Left cardiac atrium (tissue), 4 donors: ENCODE measurements at regions not wholly inside any gene's neighbourhood (a gene's known extent, or its start where the extent isn't known, plus 50 kb on each side); places are given as distances from the start of the nearest gene placed in this dataset.

ENCODE experiments used
- ATAC-seq, 2 donors: fragments of 200-7000 bp; cut with Tn5 transposase; one replicate each; pipeline ENCODE4 v1.9.1; 2020; ENCODE audit warnings: mild to moderate bottlenecking in 2 of 2, moderate library complexity in 2 of 2
- DNase-seq: peaks from one replicate; pipeline ENCODE4 v3.0.0-alpha.2; 2020
- intact Hi-C, 2 donors: fragments of 100-400 bp; cut with DNase I; formaldehyde crosslinking; loops; one replicate each; pipeline versions ENCODE4 v1.14.1 to v1.15.1; 2022 to 2023
- donor health status: DM: no; HTN: yes; CAD: no.
- donor health status: DM: no; HTN: yes; CAD: no; lungs with severe emphysema.
- donor health status: DM: yes; HTN: yes; CAD: no.
- donor health status: Dilated cardiomyopathy.

DNA sequence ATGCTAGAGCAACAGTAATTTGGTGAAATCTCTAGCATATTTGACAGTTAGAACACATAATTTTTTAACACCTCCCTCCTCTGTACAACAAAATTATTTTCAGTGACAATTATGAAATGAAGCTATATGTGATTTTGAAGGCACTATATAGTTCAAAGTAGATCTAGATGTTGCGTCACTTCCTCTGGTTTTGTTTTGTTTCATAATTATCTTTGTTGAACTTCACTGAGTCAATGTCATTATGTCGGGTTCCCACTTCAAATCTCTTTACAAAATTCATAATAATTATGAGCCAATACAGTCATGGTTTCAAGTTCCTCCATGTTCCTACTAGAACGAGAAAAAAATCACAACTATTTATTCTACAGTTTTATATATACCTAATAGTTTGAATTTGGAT is 254.8 kb upstream of the PLXNA2 start:
- DNase-seq (no peak), ATAC-seq (no peak)
- intact Hi-C loops: no loop called here

DNA sequence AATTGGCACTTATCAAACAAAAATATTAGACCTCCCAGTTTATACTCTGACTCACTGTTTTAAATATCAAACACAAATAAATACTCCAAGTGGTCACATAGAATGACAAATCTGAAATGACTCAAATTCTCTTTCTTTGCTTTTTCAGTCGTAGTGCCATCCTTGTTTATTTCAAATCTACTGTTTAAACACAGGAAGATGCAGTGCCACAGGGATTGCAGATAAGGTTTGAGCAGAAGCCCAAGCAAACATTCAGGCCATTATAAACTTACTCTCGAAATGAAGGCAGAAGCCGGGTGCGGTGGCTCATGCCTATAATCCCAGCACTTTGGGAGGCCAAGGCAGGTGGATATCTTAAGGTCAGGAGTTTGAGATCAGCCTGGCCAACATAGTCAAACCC is 255.4 kb upstream of the PLXNA2 start:
- no peak for DNase-seq
- ATAC-seq: no peak

DNA sequence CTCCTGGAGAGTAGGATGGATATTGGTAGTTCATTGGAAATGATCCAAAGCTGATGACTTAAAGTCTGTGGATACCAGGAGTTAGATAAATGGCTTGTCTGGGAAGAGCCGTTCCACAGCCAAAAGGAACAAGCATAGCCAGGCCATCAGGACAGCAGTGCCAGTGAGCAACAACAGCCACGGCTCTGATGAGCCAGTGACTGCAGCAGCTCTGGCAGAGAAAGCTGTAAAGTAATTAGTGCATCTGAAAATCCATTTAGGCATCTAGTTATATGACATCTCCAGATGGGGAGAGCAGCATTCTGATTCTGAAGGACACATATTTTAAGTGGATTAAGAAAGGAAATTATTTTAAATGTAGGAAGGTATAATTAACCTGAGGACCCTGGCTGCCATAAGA is 256.2 kb upstream of the PLXNA2 start:
- intact Hi-C loops: no loop called here
- ATAC-seq: no peak
- no peak for DNase-seq

More for the DNA sequence above, 255.4 kb upstream of the PLXNA2 start:
- intact Hi-C loops: no loop called here

DNA sequence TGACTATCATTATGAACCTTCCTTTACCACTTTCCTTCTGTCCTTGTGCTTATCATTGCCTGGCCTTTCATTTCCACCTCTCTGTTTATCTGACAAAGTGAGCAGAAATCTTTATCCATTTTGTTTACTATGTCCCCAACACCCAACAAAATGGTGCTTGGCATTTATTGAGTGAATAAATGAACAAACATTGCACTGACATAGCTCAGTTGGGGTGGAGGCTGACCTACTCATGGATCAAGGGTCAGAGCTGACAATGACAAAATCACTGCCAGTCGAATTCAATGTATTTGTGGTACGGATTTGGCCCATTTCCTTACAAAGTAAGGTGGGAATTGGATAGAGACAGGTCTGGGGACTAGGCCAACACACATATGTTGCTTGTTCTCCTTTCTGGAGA is 257.4 kb upstream of the PLXNA2 start:
- ATAC-seq: no peak
- intact Hi-C loops: no loop called here
- DNase-seq: no peak

DNA sequence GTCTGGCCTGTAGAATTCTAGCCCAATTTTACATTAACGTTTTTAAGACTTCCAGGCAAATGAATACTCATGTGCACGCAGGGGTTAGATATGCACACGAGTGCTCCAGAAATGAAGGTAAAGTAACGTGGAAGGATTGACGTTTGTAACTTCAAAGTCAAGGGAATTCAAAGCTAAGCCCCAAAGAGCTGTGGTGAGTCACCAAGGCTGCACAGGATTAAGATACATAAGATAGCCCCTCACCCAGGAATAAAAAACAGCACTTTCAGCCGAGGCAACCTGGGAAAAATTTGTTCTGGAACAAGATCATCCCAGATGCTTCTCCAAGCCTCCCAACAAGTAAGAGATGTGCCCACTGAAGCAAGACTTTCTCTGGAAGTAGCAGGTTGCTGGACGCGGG is 259.6 kb upstream of the PLXNA2 start:
- no peak for ATAC-seq
- no peak for DNase-seq
- intact Hi-C loops: no loop called here

DNA sequence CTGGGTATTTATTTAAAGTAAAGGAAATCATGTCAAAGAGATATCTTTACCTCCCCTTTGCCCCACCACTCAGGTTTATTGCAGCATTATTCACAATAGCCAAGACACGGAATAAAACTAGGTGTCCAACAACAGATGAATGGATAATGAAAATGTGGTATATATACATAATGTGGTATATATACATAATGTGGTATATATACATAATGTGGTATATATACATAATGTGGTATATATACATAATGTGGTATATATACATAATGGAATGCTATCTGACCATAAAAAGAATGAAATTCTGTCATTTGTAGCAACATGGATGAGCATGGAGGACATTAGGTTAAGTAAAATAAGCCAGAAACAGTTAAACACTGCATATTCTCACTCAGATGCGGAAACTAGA is 262.6 kb upstream of the PLXNA2 start:
- no peak for DNase-seq
- ATAC-seq: no peak
- intact Hi-C loops: no loop called here

DNA sequence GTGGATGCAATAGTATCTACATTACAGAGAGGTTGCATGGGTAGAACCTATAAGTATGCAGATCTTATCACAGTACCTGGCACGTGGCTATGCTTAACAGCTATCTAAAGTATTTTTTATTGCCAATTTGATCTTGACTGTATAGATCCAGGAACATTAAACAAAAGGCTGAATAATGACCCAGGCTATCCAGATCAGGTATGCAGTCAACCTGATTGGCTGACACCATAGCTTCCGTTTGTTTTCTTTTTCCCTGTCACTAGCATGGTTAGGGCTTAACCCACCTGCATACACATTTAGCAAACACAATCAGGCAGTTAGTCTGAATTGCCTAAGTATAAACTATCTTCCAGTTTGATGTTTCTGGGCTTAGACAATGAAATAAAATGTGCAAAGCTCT is 264.9 kb upstream of the PLXNA2 start:
- ATAC-seq (no peak), DNase-seq (no peak)
- intact Hi-C loops: no loop called here

DNA sequence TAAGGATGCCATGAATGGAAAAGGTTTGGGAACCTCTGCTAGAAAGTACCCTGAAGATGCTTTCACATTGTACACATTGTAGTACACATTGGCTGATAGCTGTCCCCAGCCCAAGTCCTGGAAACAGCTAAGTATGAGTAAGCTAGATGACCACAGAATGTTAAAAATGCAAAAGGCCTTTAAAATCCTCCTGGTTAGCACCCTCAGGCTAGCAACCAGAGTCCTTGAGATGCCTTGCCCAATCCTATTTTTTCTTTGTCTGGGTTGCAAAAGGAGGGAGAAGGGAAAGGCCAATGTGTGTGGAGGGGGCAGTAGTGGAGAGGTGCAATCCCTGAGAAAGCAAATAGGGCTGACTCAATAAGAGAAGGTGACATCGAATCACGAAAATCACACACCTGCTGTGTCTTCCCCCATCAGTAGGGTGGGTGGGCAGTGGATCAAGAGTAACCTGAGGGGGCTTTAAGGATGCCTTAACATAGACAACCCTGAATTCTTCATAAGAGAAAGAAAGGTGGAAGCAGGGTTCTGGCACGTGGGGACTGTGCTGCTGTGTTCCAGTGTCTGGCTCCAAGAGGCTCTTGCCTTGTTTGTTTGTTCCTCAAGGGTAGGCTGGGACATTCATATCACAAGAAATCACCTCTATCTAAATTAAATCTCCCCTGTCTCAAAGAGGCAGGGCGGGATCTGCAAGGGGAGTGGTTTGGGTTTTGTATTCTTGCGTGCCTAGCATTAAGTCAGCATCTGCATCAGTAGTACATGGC is 266.2 kb upstream of the PLXNA2 start:
- intact Hi-C loops: no loop called here
- DNase-seq: no peak
- no peak for ATAC-seq

DNA sequence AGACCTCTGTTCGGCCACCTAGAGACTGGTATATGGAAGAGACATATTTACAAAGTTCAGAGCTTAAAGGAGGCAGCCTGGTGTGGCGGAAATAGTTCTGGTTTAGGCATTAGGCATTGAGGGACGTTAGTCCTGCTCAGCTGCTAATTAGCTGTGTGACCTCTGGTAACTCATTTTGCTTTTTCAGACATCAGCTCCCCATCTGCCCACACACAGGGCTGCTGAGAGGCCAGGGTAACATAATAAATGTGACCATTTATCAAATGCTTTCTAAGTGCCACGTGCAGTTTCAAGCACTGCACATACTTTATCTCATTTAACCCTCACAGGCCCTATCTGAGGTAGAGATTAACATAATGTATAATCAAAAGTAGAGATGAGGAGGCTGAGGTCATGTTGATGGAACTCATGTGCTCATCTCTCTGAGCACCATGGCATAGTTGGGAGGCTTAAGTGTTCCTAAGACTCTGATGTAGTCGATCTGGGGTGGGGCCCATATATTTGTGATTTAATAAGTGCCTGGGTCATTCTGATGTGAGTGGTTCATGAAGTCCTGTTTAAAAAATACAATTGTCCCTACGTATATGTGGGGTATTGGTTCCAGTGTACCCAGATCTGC is 267.2 kb upstream of the PLXNA2 start:
- intact Hi-C loops: no loop called here
- DNase-seq: no peak
- no peak for ATAC-seq

DNA sequence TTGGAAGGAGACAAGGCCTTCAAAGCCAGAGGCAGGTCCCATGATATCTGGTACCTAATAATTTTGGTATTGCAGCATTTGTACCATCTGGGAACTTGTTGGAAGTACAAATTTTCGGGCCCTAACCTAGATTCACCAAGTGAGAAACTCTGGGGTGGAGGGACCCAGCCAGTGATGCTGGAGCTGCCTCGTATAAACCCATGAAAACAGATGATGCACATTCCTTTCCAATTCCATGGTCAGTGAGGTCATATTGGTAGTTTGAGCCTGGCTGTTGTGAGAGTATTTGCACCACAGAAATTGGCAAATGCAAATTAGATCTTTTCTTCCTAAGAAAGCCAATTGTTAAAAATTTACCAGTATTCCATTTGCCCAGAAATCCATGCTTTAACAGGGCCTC is 269.6 kb upstream of the PLXNA2 start:
- DNase-seq (no peak), ATAC-seq (no peak)
- intact Hi-C loops: no loop called here

DNA sequence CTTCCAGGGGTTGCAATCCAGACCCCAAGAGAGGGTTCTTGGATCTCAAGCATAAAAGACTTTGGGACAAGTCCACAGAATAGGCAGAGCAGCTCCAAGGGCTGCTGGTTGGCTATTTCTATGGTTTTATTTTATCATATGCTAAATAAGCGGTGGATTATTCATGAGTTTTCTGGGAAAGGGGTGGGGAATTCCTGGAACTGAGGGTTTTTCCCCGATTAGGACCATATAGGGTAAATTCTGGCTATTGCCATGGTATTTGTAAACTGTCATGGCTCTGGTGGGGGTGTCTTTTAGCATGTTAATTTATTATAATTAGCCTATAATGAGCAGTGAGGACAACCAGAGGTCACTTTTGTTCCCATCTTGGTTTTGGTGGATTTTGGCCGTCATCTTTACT is 270.9 kb upstream of the PLXNA2 start:
- ATAC-seq (no peak), DNase-seq (no peak)
- intact Hi-C loops: no loop called here

DNA sequence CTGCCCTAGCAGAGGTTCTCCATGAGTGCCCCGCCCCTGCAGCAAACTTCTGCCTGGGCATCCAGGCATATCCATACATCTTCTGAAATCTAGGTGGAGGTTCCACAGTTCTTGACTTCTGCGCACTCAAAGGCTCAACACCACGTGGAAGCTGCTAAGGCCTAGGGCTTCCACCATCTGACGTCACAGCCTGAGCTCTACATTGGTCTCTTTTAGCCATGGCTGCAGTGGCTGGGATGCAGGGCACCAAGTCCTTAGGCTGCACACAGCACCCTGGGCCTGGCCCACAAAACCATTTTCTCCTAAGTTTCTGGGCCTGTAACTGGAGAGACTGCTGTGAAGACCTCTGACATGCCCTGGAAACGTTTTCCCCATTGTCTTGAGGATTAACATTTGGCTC is 272.6 kb upstream of the PLXNA2 start:
- intact Hi-C loops: no loop called here
- no peak for ATAC-seq
- no peak for DNase-seq

DNA sequence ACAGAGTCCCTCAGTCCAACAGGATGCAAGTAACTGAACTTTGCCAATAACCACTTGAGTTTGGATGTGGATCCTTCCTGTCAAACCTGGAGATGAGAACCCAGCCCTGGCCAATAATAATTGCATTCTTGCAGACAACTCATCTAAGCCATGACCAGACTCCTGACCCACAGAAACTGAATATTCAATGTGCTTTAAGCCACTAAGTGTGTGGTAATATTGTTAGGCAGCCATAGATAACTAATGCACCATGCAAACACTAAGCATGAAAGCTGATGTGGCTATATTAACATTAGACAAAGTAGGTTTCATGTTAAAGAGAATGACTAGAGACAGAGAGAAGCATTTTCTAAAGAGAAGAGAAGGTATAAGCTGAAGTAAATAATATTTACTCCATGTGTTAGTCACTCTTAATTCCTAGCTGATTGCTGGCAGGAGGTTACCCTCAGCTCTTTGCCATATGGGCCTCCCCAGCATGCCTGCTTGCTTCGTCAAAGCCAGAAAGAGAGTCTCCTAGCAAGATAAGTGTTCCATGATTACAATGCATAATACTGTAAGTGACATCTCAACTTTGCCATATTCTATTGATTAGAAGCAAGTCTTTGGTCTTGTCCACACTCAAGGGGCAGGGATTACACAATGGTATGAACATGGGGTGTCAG is 276.4 kb upstream of the PLXNA2 start:
- ATAC-seq (no peak), DNase-seq (no peak)
- intact Hi-C loops: no loop called here

DNA sequence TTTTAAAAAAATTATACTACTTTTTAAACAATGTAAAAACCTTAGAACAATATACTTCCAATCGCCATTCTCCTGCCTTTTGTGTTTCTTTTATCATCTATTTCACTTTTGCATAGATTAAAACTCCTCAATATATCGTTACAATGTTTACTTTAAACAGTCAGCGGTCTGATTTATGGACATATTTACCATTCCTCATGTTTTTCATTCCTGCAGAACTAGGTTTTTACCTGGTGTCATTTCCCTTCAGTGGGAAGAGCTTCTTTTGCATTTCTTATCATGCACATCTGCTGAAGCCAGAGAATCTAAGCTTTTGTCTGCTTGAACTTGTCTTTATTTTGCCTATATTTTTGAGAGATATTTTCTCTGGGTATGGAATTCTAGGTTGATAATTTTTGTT is 277.4 kb upstream of the PLXNA2 start:
- intact Hi-C loops: no loop called here
- DNase-seq (no peak), ATAC-seq (no peak)

DNA sequence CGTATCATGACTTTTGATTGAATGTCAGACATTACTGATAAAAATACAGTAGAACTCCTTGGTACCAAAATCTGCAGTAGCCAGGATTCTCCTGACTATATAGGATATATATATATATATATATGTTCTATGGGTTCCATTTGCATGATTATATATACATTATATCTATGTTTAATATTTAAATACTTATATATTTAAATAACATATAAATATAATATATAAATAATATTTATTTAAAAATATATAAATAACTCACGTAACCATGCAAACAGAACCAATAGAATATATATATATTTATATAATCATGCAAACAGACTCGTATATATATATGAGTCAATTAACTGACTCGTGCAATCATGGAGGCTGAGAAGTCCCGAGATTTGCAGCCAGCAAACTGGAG is 278.8 kb upstream of the PLXNA2 start:
- DNase-seq (no peak), ATAC-seq (no peak)
- intact Hi-C loops: no loop called here

DNA sequence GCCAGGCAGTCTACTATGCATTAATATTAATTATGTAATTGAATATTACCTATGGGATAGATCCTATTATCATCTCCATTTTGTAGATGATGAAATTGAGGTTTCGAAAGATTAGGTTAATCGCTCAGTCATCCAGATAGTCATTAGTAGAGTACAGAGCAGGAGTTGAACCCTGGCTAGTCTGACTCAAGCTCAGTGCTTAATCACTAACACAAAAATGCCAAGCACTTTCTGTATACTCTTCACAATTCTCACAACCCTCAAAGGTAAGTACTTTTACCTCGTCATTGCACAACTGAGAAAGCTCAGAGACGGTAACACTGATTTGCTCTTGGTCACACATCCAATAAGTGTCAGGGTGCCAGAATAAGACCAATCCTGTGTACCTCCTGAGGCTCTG is 280.2 kb upstream of the PLXNA2 start:
- intact Hi-C loops: no loop called here
- no peak for ATAC-seq
- DNase-seq: no peak

DNA sequence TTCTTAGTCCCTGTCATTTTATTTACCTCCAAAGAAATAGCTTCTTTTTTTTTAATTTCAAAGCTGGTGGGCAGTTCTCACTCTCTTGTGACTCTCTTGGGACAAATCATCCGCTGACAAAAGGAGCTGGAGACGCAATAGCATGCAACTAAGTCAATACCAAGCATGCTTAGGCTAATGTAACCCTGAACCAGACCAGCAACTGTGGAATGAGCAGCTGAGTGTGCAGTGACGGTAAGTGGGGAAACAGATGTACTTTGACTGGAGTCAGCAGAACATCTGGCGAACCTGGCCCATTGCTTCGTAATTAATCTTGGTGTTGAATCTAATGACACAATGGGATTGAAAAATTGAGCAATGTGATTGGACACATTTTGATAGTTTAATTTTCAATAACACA is 280.7 kb upstream of the PLXNA2 start:
- DNase-seq (no peak), ATAC-seq (no peak)
- intact Hi-C loops: no loop called here

DNA sequence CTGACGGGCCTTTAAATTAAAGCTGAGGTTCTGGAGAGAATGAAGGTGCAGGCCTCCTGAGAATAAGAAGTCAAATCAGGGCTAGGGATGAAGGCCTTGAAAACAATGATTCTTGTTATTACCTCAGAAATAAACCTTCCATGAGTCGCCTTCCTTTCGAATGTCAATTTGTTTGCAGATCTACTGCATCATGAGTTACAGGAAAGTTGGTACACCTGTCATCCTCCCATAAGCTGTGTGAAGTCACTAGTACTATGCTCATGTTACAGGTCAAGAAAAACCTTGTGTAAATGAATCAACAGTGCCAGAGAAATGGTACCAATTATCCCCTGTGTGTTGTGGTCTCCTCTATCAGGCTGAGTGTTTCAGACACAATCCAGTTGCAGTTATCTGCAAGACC is 281.2 kb upstream of the PLXNA2 start:
- DNase-seq (no peak), ATAC-seq (no peak)
- intact Hi-C loops: no loop called here

DNA sequence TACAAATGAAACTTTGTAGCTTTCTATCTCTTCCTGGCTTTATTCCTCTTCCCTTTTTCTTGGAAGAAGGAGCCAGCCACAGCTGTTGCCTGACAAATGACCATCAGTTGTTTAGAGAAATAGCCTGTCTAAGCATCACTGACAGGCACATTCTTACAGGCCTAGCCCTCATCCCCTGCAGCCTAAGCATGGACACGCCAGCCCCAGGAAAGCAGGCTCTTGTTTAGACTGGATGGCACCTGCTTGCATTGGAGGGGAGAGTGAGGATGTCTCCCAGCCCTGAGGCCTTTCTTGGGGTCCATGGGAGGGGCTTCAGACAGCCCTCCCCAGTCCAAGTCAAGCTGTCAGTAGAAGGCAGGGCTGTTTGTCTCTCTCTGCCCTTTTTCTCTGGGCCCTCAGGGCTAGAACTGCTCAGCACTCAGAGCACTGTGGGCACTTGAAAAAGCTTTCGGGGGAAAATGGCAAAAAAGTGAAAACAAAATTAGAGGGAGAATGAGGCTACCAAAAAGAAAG is 282.5 kb upstream of the PLXNA2 start:
- intact Hi-C loops: no loop called here
- ATAC-seq (no peak), DNase-seq (no peak)

DNA sequence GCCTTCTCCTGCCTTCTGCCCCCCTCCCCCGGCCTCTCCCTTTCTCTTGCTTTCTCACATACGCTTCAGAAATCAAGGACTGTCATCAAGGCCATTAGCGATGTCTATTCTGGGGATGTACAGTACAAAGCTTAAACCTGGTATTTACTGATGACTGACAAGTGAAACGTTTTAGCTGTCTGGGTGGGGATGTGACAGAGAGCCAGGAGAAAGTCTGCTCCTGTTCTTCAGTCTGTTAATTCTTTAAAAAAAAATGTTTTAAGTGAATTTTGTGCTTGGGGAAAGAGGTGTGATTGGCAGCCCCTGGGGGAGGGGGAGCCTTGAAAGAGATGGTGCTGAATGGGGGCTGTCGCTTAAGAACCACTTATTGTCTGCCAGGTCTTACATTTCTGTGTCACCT is 283.0 kb upstream of the PLXNA2 start:
- ATAC-seq: no peak
- intact Hi-C loops: no loop called here
- no peak for DNase-seq
